Hepatocyte (in vitro differentiated cells): ENCODE measurements at regions not wholly inside any gene's neighbourhood (a gene's known extent, or its start where the extent isn't known, plus 50 kb on each side); places are given as distances from the start of the nearest gene placed in this dataset.

Source experiments
- CTCF ChIP-seq: fragments of 200-600 bp; sonication (generic); IDR thresholded peaks from 2 replicates; pipeline ENCODE4 v1.5.1; 2016; ENCODE audit warnings: antibody characterized with exemption, mild to moderate bottlenecking; ENCODE audit not compliant: poor library complexity
- EZH2 ChIP-seq: fragments of 200-600 bp; sonication (generic); IDR thresholded peaks from 2 replicates; pipeline ENCODE4 v1.6.1; 2016; ENCODE audit warnings: antibody characterized with exemption, mild to moderate bottlenecking, borderline replicate concordance
- EZH2phosphoT487 ChIP-seq: fragments of 200-600 bp; sonication (generic); IDR thresholded peaks from one replicate; pipeline ENCODE4 v1.6.1; 2018; ENCODE audit warnings: antibody characterized with exemption, mild to moderate bottlenecking, low read depth, moderate library complexity; ENCODE audit not compliant: unreplicated experiment, severe bottlenecking

- TF ChIP-seq CTCF (no peak), EZH2 (no peak), EZH2phosphoT487 (no peak)
These were observed 495.4 kb upstream of the PIK3C3 start for GRCh38 chr18:41459656-41460055.
